PC-3 (cell line): ENCODE measurements at regions not wholly inside any gene's neighbourhood (a gene's known extent, or its start where the extent isn't known, plus 50 kb on each side); places are given as distances from the start of the nearest gene placed in this dataset.

ENCODE experiments used
- ATAC-seq: fragments of 200-7000 bp; cut with Tn5 transposase; 2 replicates; pipeline ENCODE4 v1.9.1; 2020; ENCODE audit warnings: mild to moderate bottlenecking, moderate library complexity
- BruUV-seq: library from RNA; stranded (reverse); fragments of 400-500 nt; replicated peaks from 2 replicates; lab custom pipeline; 2021; lab: Mats Ljungman, UMichigan
- CTCF ChIA-PET: fragments of 300-600 bp; sonication (Branson Sonifier 250); formaldehyde crosslinking; loops from one replicate; lab custom pipeline; 2022; ENCODE audit warnings: antibody characterized with exemption; lab: Charles Lee
- POLR2A ChIA-PET: fragments of 300-600 bp; sonication (Branson Sonifier 250); formaldehyde crosslinking; loops from one replicate; lab custom pipeline; 2022; ENCODE audit warnings: antibody characterized with exemption; ENCODE audit not compliant: unreplicated experiment; lab: Charles Lee
- DNase-seq: peaks from one replicate; pipeline ENCODE4 v3.0.0-alpha.2; 2015
- H2AFZ ChIP-seq: fragments of 300-600 bp; sonication (generic); 2 replicates; pipeline ENCODE4 v1.6.0; 2016; ENCODE audit warnings: antibody characterized with exemption, low read length
- H3F3A ChIP-seq: fragments of 300-600 bp; sonication (generic); one replicate; pipeline ENCODE4 v1.6.0; 2017; ENCODE audit warnings: antibody characterized with exemption, low read length, control low read depth, mild to moderate bottlenecking; ENCODE audit not compliant: unreplicated experiment
- H3K27ac ChIP-seq: fragments of 300-600 bp; sonication (generic); 2 replicates; pipeline ENCODE4 v1.5.1; 2016; ENCODE audit warnings: mild to moderate bottlenecking, low read length
- H3K27me3 ChIP-seq: fragments of 300-600 bp; sonication (generic); 2 replicates; pipeline ENCODE4 v1.6.1; 2016; ENCODE audit warnings: low read length, mixed read lengths
- H3K36me3 ChIP-seq: fragments of 300-600 bp; sonication (generic); 2 replicates; pipeline ENCODE4 v1.6.1; 2016; ENCODE audit warnings: low read depth, mixed run types, low read length, mixed read lengths
- H3K4me1 ChIP-seq: fragments of 300-600 bp; sonication (generic); 2 replicates; pipeline ENCODE4 v1.5.1; 2016; ENCODE audit warnings: low read length; ENCODE audit not compliant: insufficient read depth
- H3K4me2 ChIP-seq: fragments of 300-600 bp; sonication (generic); 2 replicates; pipeline ENCODE4 v1.6.0; 2016; ENCODE audit warnings: low read length
- H3K4me3 ChIP-seq: fragments of 300-600 bp; sonication (generic); 2 replicates; pipeline ENCODE4 v1.5.1; 2016; ENCODE audit warnings: mild to moderate bottlenecking, low read length, mixed read lengths
- H3K79me2 ChIP-seq: fragments of 300-600 bp; sonication (generic); 2 replicates; pipeline ENCODE4 v1.6.1; 2017; ENCODE audit warnings: low read length, mixed read lengths
- H3K9ac ChIP-seq: fragments of 300-600 bp; sonication (generic); 2 replicates; pipeline ENCODE4 v1.6.0; 2016; ENCODE audit warnings: mild to moderate bottlenecking, low read length
- H3K9me2 ChIP-seq: fragments of 300-600 bp; sonication (generic); replicated peaks from 2 replicates; pipeline ENCODE4 v1.6.1; 2016; ENCODE audit warnings: mixed run types, low read length, mixed read lengths
- H3K9me3 ChIP-seq: fragments of 300-600 bp; sonication (generic); 2 replicates; pipeline ENCODE4 v1.6.1; 2016; ENCODE audit warnings: low read length, mixed read lengths
- H4K20me1 ChIP-seq: fragments of 300-600 bp; sonication (generic); 2 replicates; pipeline ENCODE4 v1.6.1; 2016; ENCODE audit warnings: low read length, mixed read lengths
- EZH2 ChIP-seq: fragments of 300-600 bp; sonication (generic); IDR thresholded peaks from one replicate; pipeline ENCODE4 v1.6.1; 2017; ENCODE audit warnings: antibody characterized with exemption, mild to moderate bottlenecking, low read length; ENCODE audit not compliant: unreplicated experiment
- EZH2phosphoT487 ChIP-seq: fragments of 300-600 bp; sonication (generic); IDR thresholded peaks from 2 replicates; pipeline ENCODE4 v1.6.1; 2018; ENCODE audit warnings: mild to moderate bottlenecking, antibody characterized with exemption, low read length, borderline replicate concordance
- intact Hi-C: fragments of 100-400 bp; cut with micrococcal nuclease; formaldehyde crosslinking; loops from 2 replicates; pipeline ENCODE4 v1.9.0; 2023
- TF ChIP-seq, protein P1 (sequence below): fragments of 300-600 bp; sonication (generic); conservative IDR thresholded peaks from 2 replicates; pipeline ENCODE4 v1.5.1; 2017; ENCODE audit warnings: antibody characterized with exemption, low read depth, mild to moderate bottlenecking, low read length

DNA sequence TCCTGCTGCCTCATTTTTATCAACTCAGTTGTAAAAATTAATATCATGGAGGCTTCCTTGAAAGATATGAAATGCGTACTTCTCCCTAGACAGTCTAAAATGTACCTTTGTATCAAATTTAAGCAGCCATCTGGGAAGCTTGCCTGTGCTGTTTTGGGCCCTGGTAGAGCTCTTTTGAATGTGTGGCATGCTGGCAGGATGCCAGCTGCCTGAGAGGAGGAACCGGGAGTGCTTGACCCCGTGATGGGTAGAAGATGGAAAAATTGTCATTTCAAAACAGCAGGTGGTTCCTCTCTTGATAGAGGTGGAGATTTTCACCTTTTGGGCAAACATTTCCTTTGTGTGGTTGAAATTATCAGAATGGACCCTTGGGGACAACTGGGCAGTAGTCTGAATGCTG is 245.3 kb downstream of the RPLP1 start:
- Histone ChIP-seq H3K79me2 (no peaks in the 10 kb centered on the region), H3K36me3 (no peaks in the 10 kb centered on the region), H3K9me2 (no peaks in the 10 kb centered on the region), H3K4me1 (no peaks in the 10 kb centered on the region), H3F3A (no peaks in the 10 kb centered on the region), H3K4me3 (no peak overlapping the region), H3K27me3 (peaks cover 2% of the 10 kb centered on the region; the same call in 1 of the 2 replicates), H4K20me1 (no peaks in the 10 kb centered on the region), H3K9me3 (no peaks in the 10 kb centered on the region), H3K27ac (no peak overlapping the region), H2AFZ (no peak overlapping the region), H3K4me2 (no peak overlapping the region), H3K9ac (no peak overlapping the region)
- TF ChIP-seq EZH2phosphoT487 = no peak
- TF ChIP-seq, protein P1, sequence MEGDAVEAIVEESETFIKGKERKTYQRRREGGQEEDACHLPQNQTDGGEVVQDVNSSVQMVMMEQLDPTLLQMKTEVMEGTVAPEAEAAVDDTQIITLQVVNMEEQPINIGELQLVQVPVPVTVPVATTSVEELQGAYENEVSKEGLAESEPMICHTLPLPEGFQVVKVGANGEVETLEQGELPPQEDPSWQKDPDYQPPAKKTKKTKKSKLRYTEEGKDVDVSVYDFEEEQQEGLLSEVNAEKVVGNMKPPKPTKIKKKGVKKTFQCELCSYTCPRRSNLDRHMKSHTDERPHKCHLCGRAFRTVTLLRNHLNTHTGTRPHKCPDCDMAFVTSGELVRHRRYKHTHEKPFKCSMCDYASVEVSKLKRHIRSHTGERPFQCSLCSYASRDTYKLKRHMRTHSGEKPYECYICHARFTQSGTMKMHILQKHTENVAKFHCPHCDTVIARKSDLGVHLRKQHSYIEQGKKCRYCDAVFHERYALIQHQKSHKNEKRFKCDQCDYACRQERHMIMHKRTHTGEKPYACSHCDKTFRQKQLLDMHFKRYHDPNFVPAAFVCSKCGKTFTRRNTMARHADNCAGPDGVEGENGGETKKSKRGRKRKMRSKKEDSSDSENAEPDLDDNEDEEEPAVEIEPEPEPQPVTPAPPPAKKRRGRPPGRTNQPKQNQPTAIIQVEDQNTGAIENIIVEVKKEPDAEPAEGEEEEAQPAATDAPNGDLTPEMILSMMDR = no peak
- no peak for TF ChIP-seq EZH2
- no peak for DNase-seq
- POLR2A ChIA-PET = no interaction called here
- intact Hi-C loops = no loop called here
- CTCF ChIA-PET = no interaction called here
- no peak for ATAC-seq
- no TSS peak for BruUV-seq

- Histone ChIP-seq H3K4me1 (no peaks in the 10 kb centered on the region), H3K4me3 (no peak overlapping the region), H4K20me1 (no peaks in the 10 kb centered on the region), H3K9me2 (no peaks in the 10 kb centered on the region), H3K27me3 (0 out of 2 replicates have a peak, but pooled peaks cover 2% of the 10 kb centered on the region), H3F3A (no peaks in the 10 kb centered on the region), H3K79me2 (no peaks in the 10 kb centered on the region), H2AFZ (no peak overlapping the region), H3K36me3 (no peaks in the 10 kb centered on the region), H3K9ac (no peak overlapping the region), H3K27ac (no peak overlapping the region), H3K4me2 (no peak overlapping the region), H3K9me3 (no peaks in the 10 kb centered on the region)
- POLR2A ChIA-PET = no interaction called here
- ATAC-seq = no peak
- no TSS peak for BruUV-seq
- TF ChIP-seq EZH2 = no peak
- no peak for TF ChIP-seq EZH2phosphoT487
- TF ChIP-seq, protein P1 = no peak
- CTCF ChIA-PET = no interaction called here
- intact Hi-C loops = no loop called here
- no peak for DNase-seq
Observed at GRCh38 chr15:69699096-69699495, 246.5 kb downstream of the RPLP1 start.

- no peaks in the 10 kb centered on the region for H3K36me3 ChIP-seq
- H3K9me2 ChIP-seq = no peaks in the 10 kb centered on the region
- H3K9ac ChIP-seq = no peak overlapping the region
- TF ChIP-seq EZH2 = no peak
- TF ChIP-seq EZH2phosphoT487 = no peak
- TF ChIP-seq, protein P1 = no peak
- no peak overlapping the region for H3K4me2 ChIP-seq
- BruUV-seq = no TSS peak
- H3K27ac ChIP-seq = no peak overlapping the region
- H3K79me2 ChIP-seq = no peaks in the 10 kb centered on the region
- no peaks in the 10 kb centered on the region for H4K20me1 ChIP-seq
- CTCF ChIA-PET = no interaction called here
- H2AFZ ChIP-seq = no peak overlapping the region
- no peaks in the 10 kb centered on the region for H3K27me3 ChIP-seq
- no peaks in the 10 kb centered on the region for H3K4me1 ChIP-seq
- no peaks in the 10 kb centered on the region for H3K9me3 ChIP-seq
- ATAC-seq (no peak), DNase-seq (no peak)
- H3K4me3 ChIP-seq = no peak overlapping the region
- no peaks in the 10 kb centered on the region for H3F3A ChIP-seq
- POLR2A ChIA-PET = no interaction called here
- intact Hi-C loops = no loop called here
Observed at GRCh38 chr15:69700380-69700779, 247.8 kb downstream of the RPLP1 start.
